ENCODE measurements at regions not wholly inside any gene's neighbourhood (a gene's known extent, or its start where the extent isn't known, plus 50 kb on each side); places are given as distances from the start of the nearest gene placed in this dataset.

- TF ChIP-seq POLR2A (IDR thresholded peaks at IDR 0.05; ENCODE audit: low read depth, low read length) (no peak), PAX5 (IDR thresholded peaks at IDR 0.05; ENCODE audit: insufficient read depth, low read length, severe bottlenecking) (no peak), SPI1 (IDR thresholded peaks at IDR 0.05; ENCODE audit: low read depth, low read length) (no peak), POLR2AphosphoS5 (IDR thresholded peaks at IDR 0.05; ENCODE audit: low read depth, low read length) (no peak), TAF1 (IDR thresholded peaks at IDR 0.05; ENCODE audit: low read depth, low read length) (no peak)
Measured at GRCh38 chr14:53601409-53601808, 355.2 kb downstream of the BMP4 start.
